ENCODE measurements at regions not wholly inside any gene's neighbourhood (a gene's known extent, or its start where the extent isn't known, plus 50 kb on each side); places are given as distances from the start of the nearest gene placed in this dataset.

GRCh38 chr4:10736895-10737294, 52.3 kb upstream of the CLNK start:
- no peak overlapping the region for H3K4me3 ChIP-seq (ENCODE audit: low read depth, low read length)
- 0 out of 2 replicates have a peak, but pooled peaks have one; percentile 13 for TF ChIP-seq CTCF (IDR thresholded peaks at IDR 0.05; ENCODE audit: borderline replicate concordance, insufficient read depth, low read depth, low read length)

- no peak for TF ChIP-seq CTCF (IDR thresholded peaks at IDR 0.05; ENCODE audit: borderline replicate concordance, insufficient read depth, low read depth, low read length)
Observed at GRCh38 chr4:10736266-10736665, 51.7 kb upstream of the CLNK start.

GRCh38 chr4:10734697-10735096, 50.1 kb upstream of the CLNK start:
- no peak overlapping the region for H3K4me3 ChIP-seq (ENCODE audit: low read depth, low read length)
- TF ChIP-seq CTCF (IDR thresholded peaks at IDR 0.05; ENCODE audit: borderline replicate concordance, insufficient read depth, low read depth, low read length): no peak

More at GRCh38 chr4:10736266-10736665, 51.7 kb upstream of the CLNK start:
- no peak overlapping the region for H3K4me3 ChIP-seq (ENCODE audit: low read depth, low read length)

All from GM12875 (cell line).